Mucosa of gallbladder (tissue), 1 donor: ENCODE measurements at regions not wholly inside any gene's neighbourhood (a gene's known extent, or its start where the extent isn't known, plus 50 kb on each side); places are given as distances from the start of the nearest gene placed in this dataset.
A peak's percentile ranks its signal among the peaks of the same experiment; 100 is the strongest.
"Not testable (repeated sequence)": the region's sequence is repeated elsewhere in the genome, so short reads cannot be mapped to it uniquely, and the experiment has no call there.

ENCODE experiments used
- DNase-seq: peaks from one replicate; pipeline ENCODE4 v3.0.0-alpha.2; 2020; ENCODE audit warnings: low spot score
- donor health status: DM: no; HTN: no; CAD: no.

GRCh38 chr12:104906695-104907094, 51.4 kb downstream of the SLC41A2 start:
- DNase-seq = no peak

GRCh38 chr12:104905446-104905845, 52.6 kb downstream of the SLC41A2 start:
- DNase-seq = not testable (repeated sequence)

- DNase-seq = no peak
Measured at GRCh38 chr12:104903648-104904423, 54.3 kb downstream of the SLC41A2 start.

- DNase-seq = no peak
Measured at GRCh38 chr12:104902125-104902524, 56.0 kb downstream of the SLC41A2 start.

GRCh38 chr12:104896710-104897109, 61.4 kb downstream of the SLC41A2 start:
- DNase-seq = no peak

GRCh38 chr12:104896146-104896545, 61.9 kb downstream of the SLC41A2 start:
- DNase-seq = no peak

- no peak for DNase-seq
Measured at GRCh38 chr12:104895415-104895814, 62.7 kb downstream of the SLC41A2 start.

GRCh38 chr12:104890476-104891096, 67.5 kb downstream of the SLC41A2 start:
- no peak for DNase-seq

GRCh38 chr12:104889735-104890134, 68.4 kb downstream of the SLC41A2 start:
- DNase-seq = no peak

GRCh38 chr12:104888892-104889291, 69.2 kb downstream of the SLC41A2 start:
- DNase-seq = no peak

GRCh38 chr12:104888481-104888880, 69.6 kb downstream of the SLC41A2 start:
- no peak for DNase-seq

- DNase-seq = no peak
Measured at GRCh38 chr12:104887452-104887851, 70.6 kb downstream of the SLC41A2 start.

GRCh38 chr12:104886418-104887401, 71.4 kb downstream of the SLC41A2 start:
- no peak for DNase-seq

- not testable (repeated sequence) for DNase-seq
Measured at GRCh38 chr12:104878858-104879257, 79.2 kb downstream of the SLC41A2 start.

GRCh38 chr12:104877103-104877705, 80.9 kb downstream of the SLC41A2 start:
- peak; percentile 38 for DNase-seq

GRCh38 chr12:104873374-104873773, 84.7 kb downstream of the SLC41A2 start:
- no peak for DNase-seq

- DNase-seq = no peak
Measured at GRCh38 chr12:104870797-104871196, 87.3 kb downstream of the SLC41A2 start.

- no peak for DNase-seq
Measured at GRCh38 chr12:104866291-104866690, 91.8 kb downstream of the SLC41A2 start.

GRCh38 chr12:104865080-104865479, 93.0 kb downstream of the SLC41A2 start:
- no peak for DNase-seq

GRCh38 chr12:104864668-104865067, 93.4 kb downstream of the SLC41A2 start:
- no peak for DNase-seq

- no peak for DNase-seq
Measured at GRCh38 chr12:104863296-104863948, 94.7 kb downstream of the SLC41A2 start.
